ENCODE measurements at regions not wholly inside any gene's neighbourhood (a gene's known extent, or its start where the extent isn't known, plus 50 kb on each side); places are given as distances from the start of the nearest gene placed in this dataset.
"Not testable (repeated sequence)": the region's sequence is repeated elsewhere in the genome, so short reads cannot be mapped to it uniquely, and the experiment has no call there.

- intact Hi-C loops (cut with micrococcal nuclease) = no loop called here
- CTCF ChIA-PET = no interaction called here
- no peaks in the 10 kb centered on the region for H3K36me3 Mint-ChIP-seq (ENCODE audit: low read depth)
- no peaks in the 10 kb centered on the region for H3K27me3 Mint-ChIP-seq (ENCODE audit: low read depth)
- no peaks in the 10 kb centered on the region for H3K9me3 Mint-ChIP-seq
- H3K4me3 Mint-ChIP-seq = no peak overlapping the region
- no peak for DNase-seq
- no peak overlapping the region for H3K27ac Mint-ChIP-seq
- H3K4me1 Mint-ChIP-seq (ENCODE audit: low read depth) = no peaks in the 10 kb centered on the region
Observed at GRCh38 chr6:166814390-166814789, 142.0 kb downstream of the RNASET2 start.

DNA sequence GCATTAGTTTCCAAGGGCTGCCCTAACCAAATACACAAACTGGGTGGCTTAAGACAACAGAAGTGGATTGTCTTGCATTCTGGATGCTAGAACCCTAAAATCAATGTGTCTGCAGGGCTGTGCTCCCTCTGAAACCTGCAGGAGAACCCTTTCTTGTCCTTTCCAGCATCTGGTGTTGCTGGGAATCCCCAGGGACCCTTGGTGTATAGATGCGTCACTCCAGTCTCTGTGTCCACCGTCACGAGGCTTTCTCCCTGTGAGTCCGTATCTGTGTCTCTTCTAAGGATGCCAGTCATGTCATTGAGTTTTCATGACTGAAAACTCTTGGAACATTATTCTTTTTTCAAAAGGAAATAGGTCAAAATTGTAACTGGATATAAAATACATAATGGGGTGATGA lies 142.9 kb downstream of the RNASET2 start:
- no peaks in the 10 kb centered on the region for H3K27me3 Mint-ChIP-seq (ENCODE audit: low read depth)
- H3K36me3 Mint-ChIP-seq (ENCODE audit: low read depth) = no peaks in the 10 kb centered on the region

DNA sequence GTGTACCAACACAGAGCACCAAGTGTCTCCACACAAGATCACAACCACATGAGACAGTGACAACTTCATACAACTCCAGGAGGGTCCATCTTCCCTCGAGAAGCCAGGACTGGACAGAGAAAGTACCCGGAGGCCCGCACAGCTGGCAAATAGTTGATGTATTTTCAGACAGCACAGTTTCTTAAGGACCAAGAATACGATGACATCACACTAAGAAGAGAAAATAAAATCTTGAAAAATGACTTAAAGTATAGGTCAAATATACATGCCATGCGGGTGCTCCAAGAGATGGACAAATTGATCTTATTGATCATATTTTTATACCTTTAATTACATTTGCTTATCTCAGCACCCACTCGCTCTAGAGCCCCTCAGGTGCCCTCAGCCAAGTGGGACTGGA lies 145.5 kb downstream of the RNASET2 start:
- intact Hi-C loops (cut with micrococcal nuclease) = no loop called here
- Mint-ChIP-seq H3K36me3 (ENCODE audit: low read depth) (peaks cover 8% of the 10 kb centered on the region), H3K9me3 (peaks cover 17% of the 10 kb centered on the region), H3K27me3 (ENCODE audit: low read depth) (no peaks in the 10 kb centered on the region), H3K27ac (no peak overlapping the region), H3K4me3 (no peak overlapping the region), H3K4me1 (ENCODE audit: low read depth) (no peaks in the 10 kb centered on the region)
- CTCF ChIA-PET = interaction anchor here (0.9 kb wide), 1 partner anchor 51 kb away, joined by 3 read pairs; no protein-coding TSS in a partner anchor
- no peak for DNase-seq

More for the DNA sequence above, 142.9 kb downstream of the RNASET2 start:
- Mint-ChIP-seq H3K4me1 (ENCODE audit: low read depth) (no peaks in the 10 kb centered on the region), H3K9me3 (no peaks in the 10 kb centered on the region), H3K27ac (no peak overlapping the region), H3K4me3 (no peak overlapping the region)
- CTCF ChIA-PET = no interaction called here
- intact Hi-C loops (cut with micrococcal nuclease) = no loop called here
- DNase-seq = no peak

DNA sequence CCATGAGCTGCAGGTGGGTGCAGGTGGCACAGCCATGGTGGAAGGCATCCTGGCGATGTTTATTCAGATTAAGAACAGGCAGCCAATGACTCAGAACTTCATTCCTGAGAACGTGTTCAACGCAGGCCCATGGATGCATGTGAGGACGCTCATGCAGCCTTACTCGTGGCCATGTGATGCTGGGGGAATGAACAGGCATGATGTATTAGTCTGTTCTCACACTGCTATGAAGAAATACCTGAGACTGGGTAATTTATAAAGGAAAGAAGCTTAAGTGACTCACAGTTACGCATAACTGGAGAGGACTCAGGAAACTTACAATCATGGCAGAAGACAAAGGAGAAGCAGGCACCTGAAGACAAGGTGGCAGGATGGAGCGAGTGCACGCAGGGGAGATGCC lies 146.6 kb downstream of the RNASET2 start:
- DNase-seq = no peak
- no peaks in the 10 kb centered on the region for H3K4me1 Mint-ChIP-seq (ENCODE audit: low read depth)
- peaks cover 23% of the 10 kb centered on the region for H3K9me3 Mint-ChIP-seq
- intact Hi-C loops (cut with micrococcal nuclease) = no loop called here
- no peak overlapping the region for H3K27ac Mint-ChIP-seq
- H3K4me3 Mint-ChIP-seq = no peak overlapping the region
- CTCF ChIA-PET = no interaction called here
- peaks cover 8% of the 10 kb centered on the region for H3K36me3 Mint-ChIP-seq (ENCODE audit: low read depth)
- H3K27me3 Mint-ChIP-seq (ENCODE audit: low read depth) = no peaks in the 10 kb centered on the region

DNA sequence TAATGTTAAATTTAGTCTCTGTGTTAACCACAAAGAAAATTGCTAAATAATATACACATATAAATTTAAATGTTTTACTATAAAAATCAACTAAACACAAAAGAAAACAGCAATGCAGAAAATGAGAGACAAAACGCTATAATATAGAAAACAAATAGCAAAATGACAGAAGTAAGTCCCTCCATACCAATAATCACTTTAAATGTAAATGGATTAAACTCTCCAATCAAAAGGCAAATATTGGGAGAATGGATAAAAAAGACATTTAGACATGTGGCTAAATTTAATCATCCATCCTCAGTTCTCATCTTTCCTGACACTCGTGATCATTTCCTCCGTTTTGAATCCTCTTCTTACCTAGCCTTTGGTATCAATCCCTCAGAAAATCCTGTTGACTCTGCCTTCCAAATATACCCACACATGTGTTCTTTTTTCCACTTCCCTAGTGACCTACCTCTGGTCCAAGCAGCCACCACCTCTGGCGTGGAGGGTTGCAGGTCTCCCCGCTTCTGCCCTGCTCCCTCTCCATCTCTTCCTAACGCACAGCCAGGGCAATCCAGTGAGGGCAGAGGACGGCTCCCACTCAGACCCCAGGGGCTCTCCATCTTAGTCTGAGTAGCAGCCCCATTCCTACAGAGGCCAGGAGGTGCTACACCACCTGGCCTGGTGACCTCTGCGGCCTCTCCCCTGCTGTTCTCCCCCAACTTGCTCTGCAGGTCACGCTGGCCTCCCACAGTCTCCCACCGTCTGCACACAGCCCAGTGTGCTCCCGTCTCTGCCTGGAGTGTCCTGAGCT lies 149.2 kb downstream of the RNASET2 start:
- Mint-ChIP-seq H3K4me1 (ENCODE audit: low read depth) (no peaks in the 10 kb centered on the region), H3K36me3 (ENCODE audit: low read depth) (peaks cover 8% of the 10 kb centered on the region), H3K9me3 (peaks cover 23% of the 10 kb centered on the region), H3K27ac (no peak overlapping the region), H3K4me3 (no peak overlapping the region), H3K27me3 (ENCODE audit: low read depth) (no peaks in the 10 kb centered on the region)
- intact Hi-C loops (cut with micrococcal nuclease) = no loop called here
- CTCF ChIA-PET = no interaction called here
- DNase-seq = no peak

- DNase-seq = no peak
- CTCF ChIA-PET = no interaction called here
- Mint-ChIP-seq H3K4me1 (ENCODE audit: low read depth) (no peaks in the 10 kb centered on the region), H3K27me3 (ENCODE audit: low read depth) (no peaks in the 10 kb centered on the region), H3K27ac (no peak overlapping the region), H3K4me3 (no peak overlapping the region), H3K36me3 (ENCODE audit: low read depth) (peaks cover 8% of the 10 kb centered on the region), H3K9me3 (peaks cover 23% of the 10 kb centered on the region)
- intact Hi-C loops (cut with micrococcal nuclease) = no loop called here
Observed at GRCh38 chr6:166806217-166806838, 150.0 kb downstream of the RNASET2 start.

- no peak for DNase-seq
- intact Hi-C loops (cut with micrococcal nuclease) = no loop called here
- Mint-ChIP-seq H3K36me3 (ENCODE audit: low read depth) (peaks cover 8% of the 10 kb centered on the region), H3K27me3 (ENCODE audit: low read depth) (no peaks in the 10 kb centered on the region), H3K4me3 (no peak overlapping the region), H3K4me1 (ENCODE audit: low read depth) (no peaks in the 10 kb centered on the region), H3K27ac (no peak overlapping the region), H3K9me3 (peaks cover 23% of the 10 kb centered on the region)
- CTCF ChIA-PET = interaction anchor here (0.9 to 1.1 kb wide), 2 partner anchors 17 to 20 kb away, joined by 3 to 4 read pairs; no protein-coding TSS in a partner anchor
Observed at GRCh38 chr6:166803471-166803870, 152.9 kb downstream of the RNASET2 start.

DNA sequence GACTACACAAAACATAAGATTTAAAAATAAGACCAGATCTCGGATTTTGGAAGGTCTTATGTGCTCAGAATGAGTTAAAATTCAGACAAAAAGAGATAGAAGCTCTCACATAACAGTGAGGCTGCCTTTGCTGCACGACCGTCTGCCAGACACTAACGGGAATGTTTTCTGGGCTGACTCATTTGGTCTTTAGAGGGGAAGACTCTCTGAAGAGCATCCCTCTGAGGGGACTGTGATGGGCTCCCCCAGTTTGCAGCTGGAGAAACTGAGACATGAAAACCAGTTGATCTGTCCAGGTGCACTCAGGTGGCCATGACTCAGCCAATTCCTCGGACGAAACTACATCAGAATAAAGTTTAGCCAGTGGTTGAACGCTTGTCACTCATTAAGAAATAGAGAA lies 153.9 kb downstream of the RNASET2 start:
- no peak for DNase-seq
- Mint-ChIP-seq H3K4me1 (ENCODE audit: low read depth) (no peaks in the 10 kb centered on the region), H3K27ac (no peak overlapping the region), H3K4me3 (no peak overlapping the region), H3K36me3 (ENCODE audit: low read depth) (peaks cover 2% of the 10 kb centered on the region), H3K9me3 (peaks cover 19% of the 10 kb centered on the region), H3K27me3 (ENCODE audit: low read depth) (no peaks in the 10 kb centered on the region)
- CTCF ChIA-PET = interaction anchor here (0.6 kb wide), 1 partner anchor 190 kb away, joined by 4 read pairs; no protein-coding TSS in a partner anchor
- intact Hi-C loops (cut with micrococcal nuclease) = no loop called here

DNA sequence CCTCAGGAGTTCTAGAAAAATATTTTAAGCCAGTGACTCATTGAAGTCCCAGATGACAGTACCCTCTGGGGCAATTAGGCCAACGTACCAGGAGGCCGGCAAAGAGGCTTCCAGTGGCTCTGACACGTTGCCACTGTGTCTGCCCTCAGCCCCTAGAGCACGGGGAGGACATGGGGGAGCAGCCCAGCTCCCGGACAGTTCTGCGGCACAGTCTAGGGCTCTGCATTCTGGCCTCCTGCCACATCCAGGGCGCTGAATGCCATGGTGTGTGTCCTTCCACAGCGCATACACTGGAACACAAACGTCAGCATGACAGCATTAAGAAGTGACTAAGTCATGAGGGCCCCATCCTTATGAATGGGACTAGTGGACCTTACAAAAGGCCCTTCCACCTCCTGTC lies 156.2 kb downstream of the RNASET2 start:
- Mint-ChIP-seq H3K4me3 (no peak overlapping the region), H3K9me3 (peaks cover 1% of the 10 kb centered on the region), H3K27ac (no peak overlapping the region), H3K27me3 (ENCODE audit: low read depth) (no peaks in the 10 kb centered on the region), H3K36me3 (ENCODE audit: low read depth) (no peaks in the 10 kb centered on the region), H3K4me1 (ENCODE audit: low read depth) (no peaks in the 10 kb centered on the region)
- intact Hi-C loops (cut with micrococcal nuclease) = no loop called here
- DNase-seq = no peak
- CTCF ChIA-PET = interaction anchor here (0.7 kb wide), 1 partner anchor 74 kb away, joined by 4 read pairs; no protein-coding TSS in a partner anchor

- H3K36me3 Mint-ChIP-seq (ENCODE audit: low read depth) = no peaks in the 10 kb centered on the region
- H3K27me3 Mint-ChIP-seq (ENCODE audit: low read depth) = no peaks in the 10 kb centered on the region
- H3K9me3 Mint-ChIP-seq = no peaks in the 10 kb centered on the region
- no peak overlapping the region for H3K27ac Mint-ChIP-seq
- CTCF ChIA-PET = interaction anchor here (0.6 to 1.8 kb wide), 5 partner anchors 11 to 186 kb away, joined by 3 to 6 read pairs (median 4); no protein-coding TSS in a partner anchor
- intact Hi-C loops (cut with micrococcal nuclease) = no loop called here
- no peak overlapping the region for H3K4me3 Mint-ChIP-seq
- no peak for DNase-seq
- H3K4me1 Mint-ChIP-seq (ENCODE audit: low read depth) = no peaks in the 10 kb centered on the region
Observed at GRCh38 chr6:166798652-166799051, 157.7 kb downstream of the RNASET2 start.

GRCh38 chr6:166796610-166797009 lies 159.7 kb downstream of the RNASET2 start:
- no peaks in the 10 kb centered on the region for H3K27me3 Mint-ChIP-seq (ENCODE audit: low read depth)
- DNase-seq = no peak
- H3K4me1 Mint-ChIP-seq (ENCODE audit: low read depth) = no peaks in the 10 kb centered on the region
- no peaks in the 10 kb centered on the region for H3K9me3 Mint-ChIP-seq
- CTCF ChIA-PET = no interaction called here
- no peaks in the 10 kb centered on the region for H3K36me3 Mint-ChIP-seq (ENCODE audit: low read depth)
- H3K4me3 Mint-ChIP-seq = no peak overlapping the region
- H3K27ac Mint-ChIP-seq = no peak overlapping the region
- intact Hi-C loops (cut with micrococcal nuclease) = no loop called here

- no peak for DNase-seq
- no peaks in the 10 kb centered on the region for H3K27me3 Mint-ChIP-seq (ENCODE audit: low read depth)
- CTCF ChIA-PET = no interaction called here
- no peak overlapping the region for H3K27ac Mint-ChIP-seq
- no peak overlapping the region for H3K4me3 Mint-ChIP-seq
- no peaks in the 10 kb centered on the region for H3K36me3 Mint-ChIP-seq (ENCODE audit: low read depth)
- intact Hi-C loops (cut with micrococcal nuclease) = no loop called here
- peaks cover 2% of the 10 kb centered on the region for H3K9me3 Mint-ChIP-seq
- H3K4me1 Mint-ChIP-seq (ENCODE audit: low read depth) = no peaks in the 10 kb centered on the region
Observed at GRCh38 chr6:166795879-166796278, 160.5 kb downstream of the RNASET2 start.

GRCh38 chr6:166790808-166791207 lies 163.8 kb upstream of the RPS6KA2 start:
- H3K9me3 Mint-ChIP-seq; H3K4me1 Mint-ChIP-seq (ENCODE audit: low read depth); intact Hi-C loops (cut with micrococcal nuclease); H3K4me3 Mint-ChIP-seq; DNase-seq; H3K27ac Mint-ChIP-seq; H3K36me3 Mint-ChIP-seq (ENCODE audit: low read depth); H3K27me3 Mint-ChIP-seq (ENCODE audit: low read depth): not testable (repeated sequence)
- CTCF ChIA-PET = interaction anchor here (0.7 kb wide), 1 partner anchor 117 kb away, joined by 3 read pairs; no protein-coding TSS in a partner anchor

Measured in activated naive CD4-positive, alpha-beta T cell treated with anti-CD3 and anti-CD28 coated beads for 36 hours (primary cell).